Fibroblast of pulmonary artery (primary cell): ENCODE measurements at regions not wholly inside any gene's neighbourhood (a gene's known extent, or its start where the extent isn't known, plus 50 kb on each side); places are given as distances from the start of the nearest gene placed in this dataset.

Source experiments
- DNase-seq: peaks from one replicate; pipeline ENCODE4 v3.0.0-alpha.2; 2010; ENCODE audit warnings: low read depth
- H3K4me3 ChIP-seq: replicated peaks from 2 replicates; pipeline ENCODE4 v1.5.1; 2011; ENCODE audit warnings: low read depth, mild to moderate bottlenecking, control low read depth, low read length, moderate library complexity
- TF ChIP-seq, protein P1 (sequence below): IDR thresholded peaks from 2 replicates; pipeline ENCODE4 v1.5.1; 2011; ENCODE audit warnings: mild to moderate bottlenecking, control low read depth, low read length, inconsistent platforms; ENCODE audit errors: missing control alignments

DNA sequence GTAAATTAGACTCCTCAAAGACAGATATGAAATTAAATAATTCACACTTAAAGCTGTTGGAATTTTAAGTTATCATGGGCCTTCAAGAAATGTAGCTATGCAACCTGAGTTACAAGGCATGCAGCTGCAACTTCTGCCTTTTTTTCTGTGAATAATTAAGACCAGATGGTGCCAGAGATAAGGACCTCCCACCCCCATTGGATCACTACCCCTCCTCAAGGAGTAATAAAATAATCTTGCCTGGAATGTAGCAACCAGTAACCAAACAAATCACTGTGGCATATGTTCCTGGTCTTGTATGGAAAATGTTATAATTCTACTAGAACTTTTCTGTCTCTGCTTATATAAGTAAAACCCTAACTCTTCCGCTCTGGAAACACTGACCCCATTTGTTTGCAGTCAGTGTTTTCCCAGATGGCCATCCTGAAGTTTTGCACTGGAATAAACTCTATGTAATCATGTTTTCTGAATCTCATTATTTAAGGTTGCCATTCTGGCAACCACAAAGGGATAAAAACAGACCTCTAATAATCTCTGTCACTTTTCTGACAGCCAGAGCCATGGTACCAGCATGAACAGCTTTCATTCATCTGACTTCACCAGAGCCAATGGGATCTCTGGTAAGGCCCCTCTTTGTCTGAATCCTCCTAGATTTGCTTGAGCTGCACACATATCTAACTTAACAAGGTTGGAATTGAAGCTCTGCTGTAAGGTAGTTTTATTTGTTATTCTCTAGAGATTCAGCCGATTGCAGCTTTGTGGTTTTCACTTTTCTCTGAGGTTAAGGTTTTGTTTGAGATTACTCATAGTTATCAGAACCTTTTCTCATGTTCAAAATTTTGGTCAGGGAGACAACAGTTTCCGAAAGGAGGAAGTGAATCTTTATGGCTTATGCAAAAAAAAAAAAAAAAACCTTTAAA, 274.6 kb downstream of the NAF1 start:
- no peak overlapping the region for H3K4me3 ChIP-seq
- no peak for DNase-seq
- TF ChIP-seq, protein P1, sequence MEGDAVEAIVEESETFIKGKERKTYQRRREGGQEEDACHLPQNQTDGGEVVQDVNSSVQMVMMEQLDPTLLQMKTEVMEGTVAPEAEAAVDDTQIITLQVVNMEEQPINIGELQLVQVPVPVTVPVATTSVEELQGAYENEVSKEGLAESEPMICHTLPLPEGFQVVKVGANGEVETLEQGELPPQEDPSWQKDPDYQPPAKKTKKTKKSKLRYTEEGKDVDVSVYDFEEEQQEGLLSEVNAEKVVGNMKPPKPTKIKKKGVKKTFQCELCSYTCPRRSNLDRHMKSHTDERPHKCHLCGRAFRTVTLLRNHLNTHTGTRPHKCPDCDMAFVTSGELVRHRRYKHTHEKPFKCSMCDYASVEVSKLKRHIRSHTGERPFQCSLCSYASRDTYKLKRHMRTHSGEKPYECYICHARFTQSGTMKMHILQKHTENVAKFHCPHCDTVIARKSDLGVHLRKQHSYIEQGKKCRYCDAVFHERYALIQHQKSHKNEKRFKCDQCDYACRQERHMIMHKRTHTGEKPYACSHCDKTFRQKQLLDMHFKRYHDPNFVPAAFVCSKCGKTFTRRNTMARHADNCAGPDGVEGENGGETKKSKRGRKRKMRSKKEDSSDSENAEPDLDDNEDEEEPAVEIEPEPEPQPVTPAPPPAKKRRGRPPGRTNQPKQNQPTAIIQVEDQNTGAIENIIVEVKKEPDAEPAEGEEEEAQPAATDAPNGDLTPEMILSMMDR = no peak

DNA sequence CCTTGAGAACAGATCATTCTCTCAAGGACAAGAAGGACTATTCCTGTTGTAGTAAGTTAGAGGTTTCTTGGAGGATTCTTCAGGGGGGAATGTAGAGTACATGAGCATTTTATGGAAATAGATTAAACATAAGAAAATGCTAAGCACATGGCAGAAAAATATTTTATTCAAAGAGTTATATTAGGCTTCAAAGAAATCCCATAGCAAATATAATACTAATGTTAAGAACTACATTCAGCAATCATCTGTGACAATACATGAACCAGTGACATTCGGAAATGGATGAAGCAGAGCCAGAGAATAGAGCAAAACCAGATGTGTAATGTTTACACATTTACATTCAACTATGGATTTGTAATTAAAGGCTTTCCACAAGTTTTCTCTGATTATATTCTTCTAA, 288.6 kb downstream of the NAF1 start:
- TF ChIP-seq, protein P1 = no peak
- no peak for DNase-seq
- no peak overlapping the region for H3K4me3 ChIP-seq

DNA sequence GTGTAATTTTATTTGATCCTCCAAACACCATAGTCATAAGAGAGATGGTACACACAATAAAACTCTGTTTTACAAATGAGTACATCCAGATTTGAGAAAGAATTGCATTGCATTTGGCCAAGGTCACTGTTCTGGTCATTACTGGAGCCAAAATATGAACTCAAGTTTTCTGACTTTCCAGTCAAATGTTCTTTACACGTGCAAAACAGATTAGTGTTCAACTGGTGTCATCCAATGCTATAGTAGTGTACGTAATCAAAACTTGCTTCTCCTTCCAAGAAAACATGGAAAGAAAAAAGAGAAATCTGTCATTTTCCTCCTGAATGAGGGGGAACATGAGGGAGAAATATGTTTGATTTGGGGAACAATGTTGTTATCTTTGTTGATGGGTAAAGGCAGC, 291.9 kb downstream of the NAF1 start:
- TF ChIP-seq, protein P1 = no peak
- no peak for DNase-seq
- H3K4me3 ChIP-seq = no peak overlapping the region

DNA sequence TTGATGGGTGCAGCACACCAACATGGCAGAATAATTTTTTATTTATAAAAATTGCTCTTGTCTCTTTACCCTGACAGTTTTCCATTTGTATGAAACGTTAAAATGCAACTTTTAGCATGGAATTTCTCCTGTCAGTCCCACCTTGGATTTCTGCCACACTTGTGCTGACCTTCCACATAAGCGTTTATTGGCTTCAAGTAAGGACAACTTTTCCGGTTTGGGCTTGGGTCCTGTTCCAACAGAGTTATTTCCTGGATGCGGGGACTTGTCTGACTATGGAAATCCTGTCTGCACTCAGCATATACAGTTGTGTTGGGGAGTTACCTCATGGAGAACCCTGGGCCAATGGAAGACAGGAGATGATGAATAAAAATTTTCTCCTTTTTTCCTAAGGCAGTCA, 294.7 kb downstream of the NAF1 start:
- TF ChIP-seq, protein P1 = no peak
- DNase-seq = no peak
- H3K4me3 ChIP-seq = no peak overlapping the region

DNA sequence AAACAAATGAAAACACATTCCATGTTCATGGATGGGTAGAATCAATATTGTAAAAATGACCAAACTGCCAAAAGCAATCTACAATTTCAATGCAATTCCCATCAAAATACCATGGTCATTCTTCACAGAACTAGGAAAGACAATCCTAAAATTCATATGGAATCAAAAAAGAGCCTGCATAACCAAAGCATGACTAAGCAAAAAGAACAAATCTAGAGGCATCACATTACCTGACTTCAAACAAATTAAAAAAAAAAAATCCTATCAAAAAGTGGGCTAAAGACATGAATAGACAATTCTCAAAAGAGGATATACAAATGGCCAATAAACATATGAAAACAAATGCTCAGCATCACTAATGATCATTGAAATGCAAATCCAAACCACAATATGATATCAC, 297.5 kb downstream of the NAF1 start:
- no peak overlapping the region for H3K4me3 ChIP-seq
- TF ChIP-seq, protein P1 = no peak
- no peak for DNase-seq

DNA sequence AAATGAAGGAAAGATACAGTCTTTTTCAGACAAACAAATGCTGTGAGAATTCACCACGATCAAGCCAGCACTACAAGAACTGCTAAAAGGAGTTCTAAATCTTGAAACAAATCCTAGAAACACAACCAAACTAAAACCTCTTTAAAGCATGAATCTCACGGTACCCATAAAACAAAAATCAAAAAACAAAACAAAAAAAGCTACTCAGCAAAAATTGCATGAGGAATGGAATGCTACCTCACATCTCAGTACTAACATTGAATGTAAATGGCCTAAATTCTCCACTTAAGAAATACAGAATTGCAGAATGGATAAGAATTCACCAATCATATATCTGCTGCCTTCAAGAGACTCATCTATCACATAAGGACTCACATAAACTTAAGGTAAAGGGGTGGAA, 300.1 kb downstream of the NAF1 start:
- no peak for DNase-seq
- no peak overlapping the region for H3K4me3 ChIP-seq
- TF ChIP-seq, protein P1 = no peak

DNA sequence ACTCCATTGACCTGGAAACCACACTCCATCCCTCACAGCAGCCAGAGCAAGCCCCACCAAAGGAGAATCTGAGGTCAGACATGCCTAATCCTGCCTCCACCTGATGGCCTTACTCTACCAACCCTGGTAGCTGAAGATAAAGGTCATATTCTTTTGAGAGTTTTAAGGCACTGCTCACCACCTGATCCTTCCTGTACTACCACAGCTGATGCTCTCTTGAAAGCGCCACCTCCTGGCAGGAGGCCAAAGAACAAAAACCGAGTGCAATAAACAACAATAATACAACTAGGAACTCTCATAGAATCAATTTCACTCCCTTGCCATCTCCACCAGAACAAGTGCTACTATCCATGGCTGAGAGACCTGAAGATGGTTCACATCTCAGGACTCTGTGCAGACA, 301.6 kb downstream of the NAF1 start:
- no peak overlapping the region for H3K4me3 ChIP-seq
- no peak for DNase-seq
- TF ChIP-seq, protein P1 = no peak
